Neural crest cell (in vitro differentiated cells): ENCODE measurements at regions not wholly inside any gene's neighbourhood (a gene's known extent, or its start where the extent isn't known, plus 50 kb on each side); places are given as distances from the start of the nearest gene placed in this dataset.

ENCODE experiments used
- DNase-seq: peaks from one replicate; pipeline ENCODE4 v3.0.0; 2021; ENCODE audit warnings: low read depth, mixed read lengths, low spot score
- H3K27ac Mint-ChIP-seq: one replicate; pipeline ENCODE4 v1.8.0; 2021; ENCODE audit warnings: mild to moderate bottlenecking, mixed read lengths; ENCODE audit not compliant: unreplicated experiment
- H3K27me3 Mint-ChIP-seq: 2 replicates; pipeline ENCODE4 v1.8.0; 2021; ENCODE audit warnings: low read depth, mild to moderate bottlenecking, mixed read lengths
- H3K36me3 Mint-ChIP-seq: 2 replicates; pipeline ENCODE4 v1.8.0; 2021; ENCODE audit warnings: low read depth, mild to moderate bottlenecking, mixed read lengths
- H3K4me1 Mint-ChIP-seq: 2 replicates; pipeline ENCODE4 v1.8.0; 2021; ENCODE audit warnings: mixed read lengths
- H3K4me3 Mint-ChIP-seq: one replicate; pipeline ENCODE4 v1.8.0; 2021; ENCODE audit warnings: mild to moderate bottlenecking, mixed read lengths
- H3K9me3 Mint-ChIP-seq: 2 replicates; pipeline ENCODE4 v1.8.0; 2021; ENCODE audit warnings: mixed read lengths
- TF ChIP-seq, protein P1 (sequence below): fragments of 200-600 bp; sonication (generic); conservative IDR thresholded peaks from 2 replicates; pipeline ENCODE4 v1.5.0; 2021; ENCODE audit warnings: antibody characterized with exemption, mild to moderate bottlenecking

DNA sequence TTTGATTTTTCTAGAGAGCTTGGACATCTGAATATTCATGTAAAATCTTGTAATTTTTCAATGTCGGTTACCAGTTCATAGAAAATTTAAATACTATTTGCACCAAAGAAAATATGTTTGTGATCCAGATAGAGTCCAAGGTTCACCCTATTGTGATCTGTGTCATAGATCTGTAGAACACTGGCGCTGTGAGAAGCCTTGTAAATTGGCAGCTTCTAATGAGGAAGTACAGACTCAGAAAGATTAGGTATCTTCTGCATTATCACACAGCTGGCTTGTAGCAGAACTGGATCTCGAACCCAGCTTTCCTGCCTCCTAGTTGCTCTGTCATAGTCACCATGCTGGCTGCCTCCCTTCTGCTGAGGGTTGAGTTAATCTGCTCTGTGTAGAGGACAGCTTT, 106.5 kb upstream of the PAK3 start:
- Mint-ChIP-seq H3K4me1 (no peaks in the 10 kb centered on the region), H3K9me3 (no peaks in the 10 kb centered on the region), H3K27ac (peak overlapping the region; percentile 17), H3K36me3 (no peaks in the 10 kb centered on the region), H3K27me3 (peaks cover 11% of the 10 kb centered on the region), H3K4me3 (no peak overlapping the region)
- TF ChIP-seq, protein P1, sequence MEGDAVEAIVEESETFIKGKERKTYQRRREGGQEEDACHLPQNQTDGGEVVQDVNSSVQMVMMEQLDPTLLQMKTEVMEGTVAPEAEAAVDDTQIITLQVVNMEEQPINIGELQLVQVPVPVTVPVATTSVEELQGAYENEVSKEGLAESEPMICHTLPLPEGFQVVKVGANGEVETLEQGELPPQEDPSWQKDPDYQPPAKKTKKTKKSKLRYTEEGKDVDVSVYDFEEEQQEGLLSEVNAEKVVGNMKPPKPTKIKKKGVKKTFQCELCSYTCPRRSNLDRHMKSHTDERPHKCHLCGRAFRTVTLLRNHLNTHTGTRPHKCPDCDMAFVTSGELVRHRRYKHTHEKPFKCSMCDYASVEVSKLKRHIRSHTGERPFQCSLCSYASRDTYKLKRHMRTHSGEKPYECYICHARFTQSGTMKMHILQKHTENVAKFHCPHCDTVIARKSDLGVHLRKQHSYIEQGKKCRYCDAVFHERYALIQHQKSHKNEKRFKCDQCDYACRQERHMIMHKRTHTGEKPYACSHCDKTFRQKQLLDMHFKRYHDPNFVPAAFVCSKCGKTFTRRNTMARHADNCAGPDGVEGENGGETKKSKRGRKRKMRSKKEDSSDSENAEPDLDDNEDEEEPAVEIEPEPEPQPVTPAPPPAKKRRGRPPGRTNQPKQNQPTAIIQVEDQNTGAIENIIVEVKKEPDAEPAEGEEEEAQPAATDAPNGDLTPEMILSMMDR = no peak
- DNase-seq = no peak

DNA sequence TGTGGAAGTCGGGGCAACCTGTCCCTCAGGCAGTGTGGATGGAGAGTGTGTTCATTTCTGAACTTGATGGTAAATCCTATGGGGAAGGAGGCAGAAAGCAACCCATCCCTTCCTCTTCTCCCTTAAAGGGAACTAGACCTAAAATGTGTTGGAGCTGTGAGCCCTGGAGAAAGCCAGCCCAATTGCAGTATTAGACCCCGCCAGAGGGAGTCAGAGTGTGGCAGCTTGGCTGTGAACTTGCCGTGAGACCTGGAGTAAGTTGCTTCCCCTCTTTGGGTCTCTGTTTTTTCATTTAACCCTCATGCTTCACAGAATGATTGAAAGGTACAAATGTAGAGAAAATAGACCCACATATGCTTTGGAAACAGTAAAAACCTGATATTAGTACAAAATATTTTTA, 108.7 kb upstream of the PAK3 start:
- no peak for DNase-seq
- Mint-ChIP-seq H3K4me1 (no peaks in the 10 kb centered on the region), H3K4me3 (no peak overlapping the region), H3K27me3 (peaks cover 11% of the 10 kb centered on the region), H3K36me3 (no peaks in the 10 kb centered on the region), H3K27ac (no peak overlapping the region), H3K9me3 (no peaks in the 10 kb centered on the region)
- TF ChIP-seq, protein P1 = peak; percentile 24

DNA sequence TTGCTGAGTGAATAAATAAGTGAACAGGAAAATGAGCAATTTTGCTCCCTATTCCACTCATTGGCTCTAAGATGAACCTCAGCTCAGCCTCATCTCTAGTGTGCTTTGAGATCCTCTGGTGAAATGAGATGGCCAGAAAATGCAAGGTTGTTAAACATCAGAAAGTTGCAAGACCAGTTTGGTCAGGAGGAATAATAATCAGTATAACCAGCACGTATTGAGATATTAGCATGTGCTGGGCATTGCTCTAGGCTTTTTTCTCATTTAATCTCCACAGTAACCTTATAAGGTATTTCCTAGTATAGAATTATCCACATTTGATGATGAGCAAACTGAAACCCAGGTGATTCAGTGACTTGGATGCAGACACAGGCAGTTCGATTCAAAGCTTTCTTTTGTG, 110.5 kb upstream of the PAK3 start:
- Mint-ChIP-seq H3K27me3 (peaks cover 9% of the 10 kb centered on the region), H3K27ac (no peak overlapping the region), H3K4me1 (no peaks in the 10 kb centered on the region), H3K4me3 (no peak overlapping the region), H3K36me3 (no peaks in the 10 kb centered on the region), H3K9me3 (peaks cover 2% of the 10 kb centered on the region)
- no peak for DNase-seq
- TF ChIP-seq, protein P1 = no peak

DNA sequence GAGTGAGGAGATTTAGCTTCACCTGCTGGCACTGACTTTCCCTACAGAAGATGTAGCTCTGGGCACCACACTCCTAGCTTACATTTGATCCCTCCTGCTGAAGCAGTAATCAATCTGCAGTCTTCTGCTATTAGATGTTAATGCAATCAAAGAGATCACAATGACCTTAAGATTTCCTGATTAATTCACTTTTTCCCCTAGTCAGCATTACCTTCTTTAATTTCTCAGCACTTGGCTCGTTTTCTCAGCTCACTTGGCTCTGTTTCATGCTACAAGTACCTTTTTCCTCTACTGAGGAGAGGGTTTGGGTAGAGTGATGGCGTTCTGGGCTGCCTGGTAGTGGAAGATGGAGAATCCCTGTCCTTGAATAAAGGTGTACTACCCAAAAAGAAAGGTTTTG, 113.0 kb upstream of the PAK3 start:
- no peak for DNase-seq
- TF ChIP-seq, protein P1 = no peak
- Mint-ChIP-seq H3K4me1 (no peaks in the 10 kb centered on the region), H3K27me3 (peaks cover 9% of the 10 kb centered on the region), H3K4me3 (no peak overlapping the region), H3K36me3 (peaks cover under 1% of the 10 kb centered on the region), H3K9me3 (peaks cover 2% of the 10 kb centered on the region), H3K27ac (no peak overlapping the region)

DNA sequence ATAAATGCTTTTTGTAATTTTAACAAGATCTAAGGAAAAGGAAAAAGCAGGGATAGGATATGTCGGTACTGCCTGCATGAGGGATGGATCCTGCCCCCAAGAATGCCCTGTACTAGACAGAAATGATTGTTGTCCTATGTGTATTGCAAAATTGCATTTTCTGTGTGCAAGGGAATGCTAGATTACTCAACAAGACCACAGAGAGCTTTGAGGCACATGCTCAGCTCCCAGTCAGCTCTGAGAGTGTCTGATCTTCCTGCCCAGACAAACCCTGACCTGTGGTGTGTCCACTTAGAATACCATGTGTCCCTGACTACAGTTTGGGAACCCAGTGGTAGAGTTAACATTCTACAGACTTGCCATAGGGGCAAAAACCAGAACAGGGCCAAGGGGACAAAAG, 129.2 kb upstream of the PAK3 start:
- H3K36me3 Mint-ChIP-seq = peaks cover 14% of the 10 kb centered on the region
- H3K4me1 Mint-ChIP-seq = peaks cover 19% of the 10 kb centered on the region
- peak overlapping the region; percentile 83 for H3K27ac Mint-ChIP-seq
- no peak overlapping the region for H3K4me3 Mint-ChIP-seq
- H3K27me3 Mint-ChIP-seq = no peaks in the 10 kb centered on the region
- peaks cover 14% of the 10 kb centered on the region for H3K9me3 Mint-ChIP-seq
- TF ChIP-seq, protein P1 = no peak
- no peak for DNase-seq

DNA sequence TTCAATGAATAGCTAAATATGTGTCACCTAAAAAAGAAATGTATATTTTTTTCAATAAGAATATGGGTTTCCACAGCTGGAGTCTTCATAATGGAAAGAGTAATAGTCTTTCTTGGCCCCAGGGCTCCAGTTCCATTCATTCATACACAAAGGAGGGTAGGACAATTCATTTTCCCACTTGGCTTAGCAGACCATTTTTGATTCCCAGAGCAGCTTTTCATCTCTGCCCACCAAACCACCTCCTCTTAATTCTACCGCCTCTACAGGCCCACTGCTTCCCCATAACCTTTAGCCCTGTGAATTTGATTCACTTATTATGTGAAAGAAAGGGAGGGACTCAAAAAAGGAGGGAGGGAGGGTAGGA, 129.9 kb upstream of the PAK3 start:
- peaks cover 19% of the 10 kb centered on the region for H3K4me1 Mint-ChIP-seq
- DNase-seq = no peak
- peak overlapping the region; percentile 41 for H3K27ac Mint-ChIP-seq
- H3K36me3 Mint-ChIP-seq = peaks cover 14% of the 10 kb centered on the region
- peak overlapping the region; percentile 43 for H3K4me3 Mint-ChIP-seq
- H3K27me3 Mint-ChIP-seq = no peaks in the 10 kb centered on the region
- H3K9me3 Mint-ChIP-seq = peaks cover 11% of the 10 kb centered on the region
- TF ChIP-seq, protein P1 = no peak
